SU-DHL-6 (cell line): ENCODE measurements at regions not wholly inside any gene's neighbourhood (a gene's known extent, or its start where the extent isn't known, plus 50 kb on each side); places are given as distances from the start of the nearest gene placed in this dataset.

ENCODE experiments used
- H2AFZ ChIP-seq: fragments of 200-600 bp; sonication (generic); 2 replicates; pipeline ENCODE4 v1.6.1; 2014; ENCODE audit warnings: low read depth, mild to moderate bottlenecking, moderate library complexity, mixed read lengths, antibody characterized with exemption, low read length; ENCODE audit not compliant: severe bottlenecking
- H3F3A ChIP-seq: fragments of 200-600 bp; shearing (Covaris generic); 2 replicates; pipeline ENCODE4 v1.6.0; 2016; ENCODE audit warnings: antibody characterized with exemption, mild to moderate bottlenecking; ENCODE audit not compliant: insufficient read depth
- H3K27ac ChIP-seq: fragments of 200-600 bp; sonication (generic); 2 replicates; pipeline ENCODE4 v1.5.1; 2016; ENCODE audit warnings: low read depth, mild to moderate bottlenecking, low read length, moderate library complexity, mixed read lengths
- H3K27me3 ChIP-seq: fragments of 200-600 bp; sonication (generic), shearing (Covaris generic); 2 replicates; pipeline ENCODE4 v1.6.0; 2014; ENCODE audit warnings: mild to moderate bottlenecking, low read length
- H3K36me3 ChIP-seq: fragments of 200-600 bp; sonication (generic); 2 replicates; pipeline ENCODE4 v1.6.1; 2014; ENCODE audit warnings: mild to moderate bottlenecking, low read length, mixed read lengths
- H3K4me2 ChIP-seq: fragments of 300-600, 200-600 bp; shearing (Covaris generic), sonication (generic); 2 replicates; pipeline ENCODE4 v1.6.0; 2014; ENCODE audit warnings: low read length, low read depth, mild to moderate bottlenecking; ENCODE audit not compliant: poor library complexity, severe bottlenecking
- H3K4me3 ChIP-seq: fragments of 200-600 bp; sonication (generic); 2 replicates; pipeline ENCODE4 v1.5.1; 2014; ENCODE audit warnings: antibody characterized with exemption, low read length, mild to moderate bottlenecking, mixed read lengths; ENCODE audit not compliant: insufficient read depth, poor library complexity, severe bottlenecking
- H3K79me2 ChIP-seq: fragments of 200-600 bp; sonication (generic); 2 replicates; pipeline ENCODE4 v1.6.1; 2014; ENCODE audit warnings: mild to moderate bottlenecking, low read length, moderate library complexity; ENCODE audit not compliant: insufficient read depth
- H3K9ac ChIP-seq: fragments of 200-600 bp; sonication (generic); 2 replicates; pipeline ENCODE4 v1.7.0; 2014; ENCODE audit warnings: mild to moderate bottlenecking, low read length
- H3K9me2 ChIP-seq: fragments of 200-600 bp; sonication (generic); replicated peaks from 2 replicates; pipeline ENCODE4 v1.6.1; 2014; ENCODE audit warnings: low read length; ENCODE audit not compliant: insufficient read depth
- H3K9me3 ChIP-seq: fragments of 200-600 bp; sonication (generic); 2 replicates; pipeline ENCODE4 v1.6.1; 2014; ENCODE audit warnings: low read length, mixed read lengths; ENCODE audit not compliant: insufficient read depth
- H4K20me1 ChIP-seq: fragments of 200-600 bp; sonication (generic); 2 replicates; pipeline ENCODE4 v1.6.1; 2014; ENCODE audit warnings: low read depth, mild to moderate bottlenecking, antibody characterized with exemption, low read length, moderate library complexity, mixed read lengths
- CTCF ChIP-seq: fragments of 200-600 bp; sonication (generic); IDR thresholded peaks from one replicate; pipeline ENCODE4 v1.5.1; 2017; ENCODE audit warnings: antibody characterized with exemption, mild to moderate bottlenecking, low read length, moderate library complexity; ENCODE audit not compliant: insufficient read depth, poor library complexity, severe bottlenecking
- EZH2phosphoT487 ChIP-seq: fragments of 200-600 bp; sonication (generic), shearing (Covaris generic); conservative IDR thresholded peaks from 2 replicates; pipeline ENCODE4 v1.6.1; 2018; ENCODE audit warnings: mild to moderate bottlenecking, antibody characterized with exemption, low read length, moderate library complexity, mixed read lengths

DNA sequence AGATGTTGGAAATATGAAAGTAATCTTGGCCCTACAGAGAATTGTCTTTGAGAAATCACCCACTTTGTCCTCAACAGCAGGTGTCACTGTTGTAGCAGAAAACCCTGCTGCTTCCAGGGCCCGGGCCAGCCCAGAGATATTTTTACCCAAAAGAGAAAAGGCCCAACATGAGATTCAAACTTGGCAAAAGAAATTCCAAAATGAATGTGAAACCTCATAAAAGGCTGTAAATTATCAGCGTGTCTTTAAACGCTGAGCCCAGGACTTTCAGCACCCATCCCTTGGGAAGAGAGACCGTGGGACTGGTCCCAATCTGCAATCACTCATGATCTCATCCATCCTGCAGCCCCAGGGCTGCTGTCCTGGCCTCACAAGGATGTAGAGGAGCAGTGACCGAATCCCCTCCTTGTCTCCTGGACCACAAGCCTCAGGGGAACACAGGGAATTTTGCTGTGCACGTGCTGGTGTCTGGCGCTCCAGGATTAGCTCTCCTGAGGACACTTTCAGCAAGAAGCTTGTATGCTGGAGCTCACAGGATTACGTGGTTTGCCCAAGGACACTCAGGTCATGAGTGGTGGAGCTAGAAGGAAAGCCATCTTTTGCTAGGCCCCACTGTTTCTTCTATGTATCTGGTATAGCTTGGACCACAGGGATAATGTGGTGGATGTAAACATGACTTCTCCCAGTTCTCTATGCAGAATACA, 202.1 kb downstream of the RNF144A start:
- TF ChIP-seq CTCF (peak; percentile 41), EZH2phosphoT487 (no peak)
- Histone ChIP-seq H4K20me1 (no peaks in the 10 kb centered on the region), H3K79me2 (no peaks in the 10 kb centered on the region), H3K9me3 (no peaks in the 10 kb centered on the region), H3K4me3 (no peak overlapping the region), H3K9ac (no peak overlapping the region), H3K4me2 (no peak overlapping the region), H3K36me3 (no peaks in the 10 kb centered on the region), H3K27me3 (no peaks in the 10 kb centered on the region; the same call in 1 of the 2 replicates), H2AFZ (no peak overlapping the region), H3K9me2 (no peaks in the 10 kb centered on the region), H3K27ac (no peak overlapping the region), H3F3A (no peaks in the 10 kb centered on the region)

GRCh38 chr2:7121851-7122250, 204.6 kb downstream of the RNF144A start:
- Histone ChIP-seq H3K9me3 (no peaks in the 10 kb centered on the region), H3K4me3 (no peak overlapping the region)
- no peak for TF ChIP-seq CTCF
- TF ChIP-seq EZH2phosphoT487, result no peak

GRCh38 chr2:7127156-7127555, 209.9 kb downstream of the RNF144A start:
- H4K20me1 ChIP-seq, result no peaks in the 10 kb centered on the region
- no peak overlapping the region for H3K4me3 ChIP-seq
- no peaks in the 10 kb centered on the region for H3K27me3 ChIP-seq
- H3K36me3 ChIP-seq, result no peaks in the 10 kb centered on the region
- H3K9ac ChIP-seq, result no peak overlapping the region
- no peaks in the 10 kb centered on the region for H3K9me3 ChIP-seq
- no peak for TF ChIP-seq CTCF
- TF ChIP-seq EZH2phosphoT487, result no peak
- H3K4me2 ChIP-seq, result no peak overlapping the region
- H3K79me2 ChIP-seq, result no peaks in the 10 kb centered on the region
- H3K9me2 ChIP-seq, result no peaks in the 10 kb centered on the region
- no peak overlapping the region for H3K27ac ChIP-seq
- H2AFZ ChIP-seq, result no peak overlapping the region
- H3F3A ChIP-seq, result no peaks in the 10 kb centered on the region

More at GRCh38 chr2:7121851-7122250, 204.6 kb downstream of the RNF144A start:
- Histone ChIP-seq H3K79me2 (no peaks in the 10 kb centered on the region), H4K20me1 (no peaks in the 10 kb centered on the region), H2AFZ (no peak overlapping the region), H3K27ac (no peak overlapping the region), H3K36me3 (no peaks in the 10 kb centered on the region), H3F3A (no peaks in the 10 kb centered on the region), H3K4me2 (no peak overlapping the region), H3K27me3 (no peaks in the 10 kb centered on the region; the same call in 1 of the 2 replicates), H3K9me2 (no peaks in the 10 kb centered on the region), H3K9ac (no peak overlapping the region)
